Panc1 (cell line): ENCODE measurements at regions not wholly inside any gene's neighbourhood (a gene's known extent, or its start where the extent isn't known, plus 50 kb on each side); places are given as distances from the start of the nearest gene placed in this dataset.

Experiments used
- ATAC-seq: fragments of 200-7000 bp; cut with Tn5 transposase; 2 replicates; pipeline ENCODE4 v1.9.1; 2020; ENCODE audit warnings: mild to moderate bottlenecking, moderate library complexity
- BruUV-seq: library from RNA; stranded (reverse); fragments of 400-500 nt; replicated peaks from 2 replicates; lab custom pipeline; 2021; lab: Mats Ljungman, UMichigan
- CTCF ChIA-PET: fragments of 300-600 bp; sonication (Branson Sonifier 250); formaldehyde crosslinking; loops from one replicate; lab custom pipeline; 2022; ENCODE audit warnings: antibody characterized with exemption; lab: Charles Lee
- POLR2A ChIA-PET: fragments of 300-600 bp; sonication (Branson Sonifier 250); formaldehyde crosslinking; loops from one replicate; lab custom pipeline; 2022; ENCODE audit warnings: antibody characterized with exemption; lab: Charles Lee
- DNase-seq: peaks from one replicate; pipeline ENCODE4 v3.0.0-alpha.2; 2010; ENCODE audit warnings: low read depth, low spot score
- H3K27ac ChIP-seq: 2 replicates; pipeline ENCODE4 v1.5.1; 2011; ENCODE audit warnings: mild to moderate bottlenecking, low read length, inconsistent platforms
- H3K27me3 ChIP-seq: fragments of 200-500 bp; sonication (Bioruptor generic); 2 replicates; pipeline ENCODE4 v1.6.0; 2014; ENCODE audit warnings: low read length, inconsistent platforms; ENCODE audit not compliant: control insufficient read depth, insufficient read depth
- H3K36me3 ChIP-seq: fragments of 200-500 bp; sonication (Bioruptor generic); 2 replicates; pipeline ENCODE4 v1.5.1; 2014; ENCODE audit warnings: inconsistent platforms, mild to moderate bottlenecking, low read length, moderate library complexity; ENCODE audit not compliant: control insufficient read depth, insufficient read depth
- H3K4me1 ChIP-seq: 2 replicates; pipeline ENCODE4 v1.5.1; 2011; ENCODE audit warnings: inconsistent platforms, mild to moderate bottlenecking, low read length, moderate library complexity; ENCODE audit not compliant: control insufficient read depth, insufficient read depth
- H3K4me3 ChIP-seq, 2 experiments: 2 replicates each; pipeline ENCODE4 v1.5.1; 2011 to 2012; ENCODE audit warnings: low read depth in 2 of 2, low read length in 2 of 2, mild to moderate bottlenecking in 2 of 2, inconsistent platforms in 1 of 2, moderate library complexity in 1 of 2
- H3K9me3 ChIP-seq: fragments of 200-500 bp; sonication (Bioruptor generic); 2 replicates; pipeline ENCODE4 v1.5.1; 2014; ENCODE audit warnings: low read depth, mild to moderate bottlenecking, inconsistent platforms, low read length, moderate library complexity; ENCODE audit not compliant: control insufficient read depth, insufficient read depth
- CTCF ChIP-seq: fragments of 450-650 bp; IDR thresholded peaks from 2 replicates; pipeline ENCODE4 v1.5.1; 2017; ENCODE audit warnings: mild to moderate bottlenecking
- POLR2AphosphoS5 ChIP-seq: IDR thresholded peaks from 2 replicates; pipeline ENCODE4 v1.6.1; 2012; ENCODE audit warnings: mild to moderate bottlenecking, low read depth, low read length, moderate library complexity
- REST ChIP-seq, 2 experiments: IDR thresholded peaks; 2 replicates each; pipeline ENCODE4 v1.6.1; 2011 to 2012; ENCODE audit warnings: low read depth in 2 of 2, control low read depth in 1 of 2, low read length in 1 of 2, mild to moderate bottlenecking in 1 of 2, moderate library complexity in 1 of 2; ENCODE audit not compliant: insufficient read depth in 1 of 2
- SIN3A ChIP-seq: IDR thresholded peaks from 2 replicates; pipeline ENCODE4 v1.6.1; 2012; ENCODE audit warnings: low read depth, mild to moderate bottlenecking, low read length, moderate library complexity, borderline replicate concordance; ENCODE audit not compliant: insufficient read depth
- TCF7L2 ChIP-seq: IDR thresholded peaks from 2 replicates; pipeline ENCODE4 v1.6.1; 2011; ENCODE audit warnings: mild to moderate bottlenecking, low read depth, low read length, inconsistent platforms
- in situ Hi-C: cut with HindIII; loops from 2 replicates; pipeline ENCODE4 v1.10.0; 2016; ENCODE audit warnings: low sequenced_read_pairs, low pct_unique_long_range_greater_than_20kb
- intact Hi-C: fragments of 100-400 bp; cut with micrococcal nuclease; formaldehyde crosslinking; loops from one replicate; pipeline ENCODE4 v1.10.0; 2022; ENCODE audit not compliant: unreplicated experiment

GRCh38 chr2:40034198-40034597 lies 255.1 kb upstream of the THUMPD2 start:
- H3K27ac ChIP-seq = no peak overlapping the region
- ATAC-seq (no peak), DNase-seq (no peak)
- intact Hi-C loops = no loop called here
- H3K9me3 ChIP-seq = no peaks in the 10 kb centered on the region
- ChIA-PET CTCF (no interaction called here), POLR2A (no interaction called here)
- in situ Hi-C loops = no loop called here
- no peak overlapping the region for H3K4me3 ChIP-seq
- no peaks in the 10 kb centered on the region for H3K4me1 ChIP-seq
- BruUV-seq = no TSS peak
- no peaks in the 10 kb centered on the region for H3K36me3 ChIP-seq
- no peaks in the 10 kb centered on the region for H3K27me3 ChIP-seq
- TF ChIP-seq TCF7L2 = no peak
- TF ChIP-seq REST (IDR thresholded peaks at IDR 0.05; ENCODE audit: insufficient read depth in 1 of 2, low read depth in 2 of 2, low read length in 1 of 2) = no peak
- TF ChIP-seq CTCF = no peak
- TF ChIP-seq POLR2AphosphoS5 = no peak
- TF ChIP-seq SIN3A = no peak

- Histone ChIP-seq H3K4me3 (no peak overlapping the region), H3K27me3 (no peaks in the 10 kb centered on the region; the same call in 1 of the 2 replicates), H3K9me3 (no peaks in the 10 kb centered on the region), H3K27ac (no peak overlapping the region), H3K4me1 (no peaks in the 10 kb centered on the region), H3K36me3 (no peaks in the 10 kb centered on the region)
- POLR2A ChIA-PET = no interaction called here
- CTCF ChIA-PET = no interaction called here
- no TSS peak for BruUV-seq
- TF ChIP-seq REST (IDR thresholded peaks at IDR 0.05; ENCODE audit: insufficient read depth in 1 of 2, low read depth in 2 of 2, low read length in 1 of 2) (no peak), CTCF (no peak), POLR2AphosphoS5 (no peak), TCF7L2 (no peak), SIN3A (no peak)
- DNase-seq = no peak
- in situ Hi-C loops (no loop called here), intact Hi-C loops (no loop called here)
- no peak for ATAC-seq
Measured at GRCh38 chr2:40033781-40034180, 254.7 kb upstream of the THUMPD2 start.
